Right hindlimb (tissue), 1 donor: ENCODE measurements at regions not wholly inside any gene's neighbourhood (a gene's known extent, or its start where the extent isn't known, plus 50 kb on each side); places are given as distances from the start of the nearest gene placed in this dataset.

Experiments used
- DNase-seq: peaks from one replicate; pipeline ENCODE4 v3.0.0-alpha.2; 2018

DNA sequence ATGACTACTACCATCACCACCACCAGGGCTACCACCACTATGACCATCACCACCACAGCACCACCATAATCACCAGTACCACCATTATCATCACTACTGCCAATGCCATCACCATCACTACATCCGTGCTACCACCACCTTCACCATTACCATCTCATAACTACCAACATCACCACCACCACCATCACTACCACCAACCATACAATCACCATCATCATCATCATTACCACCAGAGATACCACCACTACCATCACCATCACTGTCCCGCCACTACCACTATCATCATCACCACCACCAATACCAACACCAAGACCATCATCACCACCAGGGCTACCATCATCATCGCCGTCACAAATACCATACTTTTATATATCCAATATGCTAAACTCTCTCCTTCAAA, 369.6 kb upstream of the DYNLRB2 start:
- no peak for DNase-seq

GRCh38 chr16:80167657-80168390, 373.0 kb upstream of the DYNLRB2 start:
- no peak for DNase-seq

DNA sequence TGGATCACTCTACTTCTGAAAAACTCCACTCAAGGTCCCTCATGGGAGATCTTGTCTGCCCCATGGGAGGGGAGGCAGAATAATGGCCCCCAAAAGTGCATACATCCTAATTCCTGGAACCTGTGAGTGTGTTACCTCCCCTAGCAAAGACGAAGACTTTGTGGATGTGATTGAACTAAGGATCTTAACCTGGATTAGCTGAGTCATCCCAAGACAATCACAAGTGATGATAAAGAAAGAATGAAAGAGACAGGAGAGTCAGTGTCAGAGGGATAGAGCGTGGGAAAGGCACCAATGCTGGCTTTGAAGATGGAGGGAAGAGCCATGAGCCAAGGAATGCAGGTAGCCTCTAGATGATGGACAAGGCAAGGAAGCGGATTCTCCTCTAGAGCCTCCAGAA, 374.7 kb upstream of the DYNLRB2 start:
- DNase-seq = no peak

- DNase-seq = no peak
Measured at GRCh38 chr16:80164966-80165550, 375.7 kb upstream of the DYNLRB2 start.

- DNase-seq = no peak
Measured at GRCh38 chr16:80163339-80163738, 377.5 kb upstream of the DYNLRB2 start.

DNA sequence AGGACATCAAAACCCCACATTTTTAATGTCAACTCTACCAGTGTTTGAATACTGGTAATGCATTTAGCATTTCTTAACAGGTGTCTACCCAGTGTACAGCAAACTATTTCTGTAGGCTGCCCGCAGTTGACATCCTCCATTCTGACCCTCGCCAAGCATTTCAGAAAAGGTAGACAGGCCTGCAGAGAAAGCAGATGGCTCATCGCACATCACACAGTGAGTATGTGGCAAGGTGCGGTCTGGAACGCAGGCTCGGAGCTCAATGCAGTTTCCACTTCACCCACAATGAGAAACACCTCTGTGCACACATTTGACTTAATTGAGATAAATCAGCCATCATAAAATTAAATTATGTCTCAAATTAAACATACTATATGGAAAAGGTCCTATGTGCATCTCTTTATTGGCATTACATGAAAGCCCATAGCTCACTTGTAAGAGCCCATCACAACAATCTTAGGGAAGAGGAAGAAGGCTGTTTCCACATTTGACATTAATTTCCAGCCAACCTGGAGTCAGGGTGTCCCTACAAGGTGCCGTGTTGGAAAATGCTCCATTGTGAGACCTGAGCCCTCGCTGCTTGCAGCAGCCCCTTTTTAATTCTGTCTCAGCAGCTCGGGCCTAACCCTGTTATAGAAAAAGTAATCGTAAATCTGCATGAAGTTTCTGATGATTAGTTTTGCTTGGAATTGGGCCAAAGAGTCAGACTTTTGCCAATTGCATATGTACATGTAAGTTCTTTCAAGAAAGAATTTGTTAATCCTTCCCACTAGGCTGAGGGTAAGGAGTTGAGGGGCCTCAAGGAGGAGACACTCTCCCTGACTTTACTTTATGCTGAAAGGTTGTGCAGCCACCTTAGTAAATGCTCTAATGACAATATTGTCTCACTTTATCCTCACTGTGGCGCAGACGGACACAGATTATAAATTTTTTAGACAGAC, 378.7 kb upstream of the DYNLRB2 start:
- DNase-seq = no peak

DNA sequence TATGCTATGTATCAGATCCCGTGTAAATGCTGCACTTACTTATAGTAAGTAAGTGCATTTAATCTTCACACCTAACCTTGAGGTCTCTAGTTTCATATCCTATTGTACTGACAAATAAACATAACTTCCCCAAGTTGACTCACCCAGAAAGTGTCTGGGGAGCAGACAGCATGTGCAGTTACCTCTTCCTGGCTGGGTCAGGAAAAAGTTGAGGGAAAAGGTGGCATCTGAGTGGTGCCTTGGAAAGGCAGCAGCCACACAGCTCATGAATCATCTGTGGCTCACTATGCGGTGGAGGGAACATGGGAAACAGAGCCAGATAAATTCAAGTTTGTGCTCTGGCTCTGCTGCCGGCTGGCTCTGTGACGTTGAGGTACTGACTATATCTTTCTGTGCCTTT, 382.0 kb upstream of the DYNLRB2 start:
- DNase-seq = no peak

DNA sequence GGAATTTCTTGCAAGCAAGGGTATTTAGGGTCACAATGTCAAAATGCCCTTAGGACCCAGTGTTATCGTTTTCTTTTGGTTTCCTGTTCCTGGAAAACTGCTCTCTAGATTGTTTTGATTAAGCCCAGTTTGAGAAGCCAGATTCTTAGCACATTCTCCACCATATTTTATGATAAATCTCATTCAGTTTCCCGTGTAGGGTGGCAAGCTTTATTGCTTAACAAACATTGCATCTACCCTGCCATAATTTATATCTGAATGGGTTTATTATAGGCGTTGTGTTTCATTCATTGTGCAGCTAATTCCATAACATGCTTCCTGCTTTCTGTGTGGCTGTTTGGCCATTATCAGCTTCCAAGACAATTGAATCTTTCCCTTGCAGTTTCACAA, 389.1 kb upstream of the DYNLRB2 start:
- no peak for DNase-seq

DNA sequence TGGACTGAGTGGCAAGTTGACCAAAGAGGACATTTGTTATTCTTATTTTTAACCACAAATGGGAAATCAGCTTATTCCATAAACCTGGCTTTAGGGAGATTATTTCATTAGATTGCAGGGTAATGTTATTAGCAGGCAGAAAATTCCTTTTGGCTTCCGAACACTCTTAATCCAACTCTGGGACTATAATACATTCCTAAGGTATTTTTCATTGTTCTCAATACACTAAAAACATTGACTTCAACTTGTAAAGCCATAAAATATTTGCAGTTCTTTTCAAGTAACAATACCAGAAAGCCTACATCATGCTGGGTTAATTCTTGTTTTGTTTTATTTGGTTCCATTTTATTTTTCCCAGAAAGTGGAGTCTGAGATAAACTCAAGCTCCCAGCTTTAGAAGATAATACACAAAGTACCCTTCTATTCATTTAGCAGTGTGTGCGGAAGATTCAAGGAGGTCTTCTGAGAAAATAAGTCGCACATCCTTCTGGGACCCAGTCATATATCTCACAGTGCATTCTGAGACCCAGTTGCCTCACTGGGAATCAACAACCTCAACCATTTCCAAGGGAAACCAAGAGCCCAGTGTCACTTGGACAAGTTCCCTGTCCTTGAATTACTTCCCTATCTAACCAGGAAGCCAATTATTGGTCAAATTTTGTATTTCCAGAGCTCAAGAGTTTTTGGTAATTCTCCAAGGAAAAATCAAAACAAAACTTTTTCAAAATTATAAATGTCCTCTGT, 389.6 kb upstream of the DYNLRB2 start:
- DNase-seq = no peak

- no peak for DNase-seq
Measured at GRCh38 chr16:80148826-80149225, 392.0 kb upstream of the DYNLRB2 start.

GRCh38 chr16:80147026-80147655, 393.7 kb upstream of the DYNLRB2 start:
- no peak for DNase-seq

DNA sequence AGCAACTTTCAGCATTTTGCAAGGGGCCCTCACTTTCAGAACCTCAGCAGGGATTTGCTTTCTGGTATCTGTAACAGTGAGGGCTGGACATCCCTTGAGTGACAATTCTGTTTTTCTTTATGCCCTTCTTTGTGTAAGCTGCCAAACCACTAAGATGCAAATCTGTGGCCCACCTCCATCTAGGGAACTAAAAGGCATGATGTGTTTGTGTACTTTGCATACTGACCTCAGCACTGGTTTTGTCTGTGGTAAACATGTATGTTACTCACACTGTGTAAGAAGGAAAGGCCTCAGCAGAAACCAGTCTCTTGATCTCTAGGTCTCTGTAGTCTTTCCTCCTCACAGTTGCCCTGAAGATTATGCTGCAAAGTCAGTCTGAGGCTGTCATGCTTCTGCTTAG, 396.6 kb upstream of the DYNLRB2 start:
- DNase-seq = no peak

DNA sequence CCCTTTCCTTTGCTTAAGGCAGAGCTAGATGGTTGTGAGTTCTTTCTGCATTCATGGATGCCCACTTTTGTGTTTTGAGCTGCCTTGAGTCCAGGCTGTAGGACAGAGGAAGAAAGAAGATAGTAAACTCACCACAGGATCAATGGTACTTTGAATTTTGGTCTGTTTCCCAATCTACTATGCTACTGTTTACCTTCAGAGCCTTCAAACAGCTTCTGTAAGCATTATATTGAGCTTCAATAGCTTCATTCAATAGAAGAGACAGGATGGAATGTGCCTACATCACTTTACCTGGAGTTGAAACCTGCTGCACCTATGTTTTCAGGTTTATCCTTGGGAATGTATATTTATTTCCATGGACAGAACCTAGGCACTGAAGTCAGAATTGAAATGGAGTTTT, 397.9 kb upstream of the DYNLRB2 start:
- no peak for DNase-seq

GRCh38 chr16:80142281-80142680, 398.5 kb upstream of the DYNLRB2 start:
- no peak for DNase-seq

- DNase-seq = no peak
Measured at GRCh38 chr16:80129791-80130190, 411.0 kb upstream of the DYNLRB2 start.

DNA sequence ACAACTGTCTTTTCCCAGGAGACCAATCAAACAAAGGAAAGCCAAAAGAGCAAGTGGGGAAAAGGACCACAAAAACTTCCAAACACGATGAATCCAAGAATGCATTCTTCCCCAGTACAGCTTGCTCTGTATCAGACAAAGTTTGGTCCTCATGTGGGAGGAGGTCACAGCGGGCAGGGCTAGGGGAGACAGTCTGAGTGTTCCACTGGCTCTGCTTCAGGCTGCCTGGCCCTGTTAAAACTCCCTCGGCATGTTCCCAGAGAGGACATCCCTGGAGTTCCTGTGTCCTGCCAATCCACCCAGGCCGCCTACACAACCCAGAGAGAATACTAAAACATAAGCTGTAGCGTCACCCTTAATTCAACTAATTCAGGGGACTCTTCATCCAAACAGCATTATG, 415.1 kb upstream of the DYNLRB2 start:
- DNase-seq = no peak

DNA sequence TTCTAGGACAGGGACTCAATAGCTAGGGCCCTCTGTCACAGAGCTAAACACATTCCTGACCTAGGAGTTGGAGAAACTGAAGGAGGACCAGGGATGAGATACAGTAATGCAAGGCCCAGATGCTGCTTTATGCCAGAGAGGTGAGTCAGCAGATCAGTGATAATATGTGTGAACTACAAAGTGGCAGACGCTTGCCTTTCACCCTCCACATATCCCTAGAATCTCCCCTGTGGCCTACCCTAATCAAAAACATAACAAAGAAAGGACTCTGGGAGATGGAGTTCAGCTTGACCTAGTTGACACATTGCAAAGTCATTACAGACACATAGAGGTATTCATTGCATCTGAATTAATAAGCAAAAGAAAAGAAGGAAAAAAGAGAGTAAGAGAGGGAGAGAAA, 417.6 kb upstream of the DYNLRB2 start:
- no peak for DNase-seq

DNA sequence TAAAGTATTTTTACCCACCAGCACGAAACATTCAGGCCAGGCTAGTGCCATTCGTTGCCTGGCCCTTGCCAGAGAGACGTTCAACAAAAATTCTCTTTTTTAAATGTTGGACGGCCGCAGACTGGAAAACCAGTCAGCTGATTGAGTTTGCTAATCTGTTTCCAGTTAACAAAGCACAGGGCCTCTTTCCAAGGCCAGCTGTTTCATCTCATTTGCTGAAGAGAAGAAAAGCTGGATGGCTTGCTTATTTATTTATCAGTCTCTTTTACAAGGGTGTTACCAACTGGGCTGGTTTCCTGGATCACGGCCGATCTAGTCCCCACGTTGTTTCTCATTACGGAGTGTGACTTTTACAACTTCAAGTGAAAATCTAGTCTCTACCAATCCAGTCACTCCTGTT, 418.7 kb upstream of the DYNLRB2 start:
- DNase-seq = peak; percentile 42

- DNase-seq = no peak
Measured at GRCh38 chr16:80121522-80121909, 419.3 kb upstream of the DYNLRB2 start.

DNA sequence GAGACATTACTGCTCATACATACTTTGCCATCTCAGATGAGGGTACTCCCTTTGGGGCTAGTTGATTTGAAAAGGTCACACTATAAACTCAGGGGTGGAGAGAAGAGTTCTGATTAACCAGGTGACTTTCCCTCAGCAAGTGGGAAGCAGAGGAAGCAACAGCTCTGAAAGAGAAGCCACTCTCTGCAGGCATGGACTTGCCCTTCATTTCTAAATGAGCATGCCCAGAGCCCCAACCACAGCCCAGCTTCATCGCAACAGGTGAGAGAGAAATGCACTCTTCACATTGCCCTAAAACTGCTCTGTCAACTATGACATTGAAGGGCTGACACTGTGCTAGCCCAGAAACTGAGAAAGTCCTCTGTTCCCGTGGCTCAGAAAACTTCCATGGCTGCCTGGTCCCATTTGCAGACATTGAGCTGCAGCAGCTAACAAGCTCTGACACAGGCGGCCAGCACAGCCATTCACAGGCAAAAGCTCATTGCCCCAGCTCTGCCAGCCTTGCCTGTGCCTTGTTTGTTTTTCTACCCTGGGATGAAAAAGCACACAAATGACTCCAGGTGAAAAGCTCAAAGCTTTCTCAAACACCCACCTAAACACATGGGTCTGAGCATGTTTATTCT, 419.8 kb upstream of the DYNLRB2 start:
- no peak for DNase-seq

GRCh38 chr16:80117556-80118130, 423.1 kb upstream of the DYNLRB2 start:
- DNase-seq = no peak

DNA sequence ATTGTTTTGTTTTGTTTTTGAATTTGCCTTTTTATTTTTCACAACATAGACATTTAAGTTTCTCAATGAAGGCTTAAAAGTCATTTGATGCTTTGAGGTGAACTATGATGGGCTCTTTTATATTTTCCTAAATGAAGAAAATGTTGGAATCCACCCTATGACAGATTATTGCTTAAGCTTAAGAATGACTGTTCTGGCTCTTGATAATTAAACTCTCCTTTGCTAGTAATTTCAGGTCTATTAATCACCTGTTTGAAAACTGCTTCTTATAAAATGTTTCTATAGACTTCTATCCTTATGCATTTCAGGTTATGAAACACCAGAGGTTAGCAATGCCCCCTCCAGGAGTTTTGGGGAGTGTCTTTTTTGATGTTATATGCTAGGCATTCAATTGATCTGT, 424.1 kb upstream of the DYNLRB2 start:
- DNase-seq = no peak
